ENCODE measurements at regions not wholly inside any gene's neighbourhood (a gene's known extent, or its start where the extent isn't known, plus 50 kb on each side); places are given as distances from the start of the nearest gene placed in this dataset.

DNA sequence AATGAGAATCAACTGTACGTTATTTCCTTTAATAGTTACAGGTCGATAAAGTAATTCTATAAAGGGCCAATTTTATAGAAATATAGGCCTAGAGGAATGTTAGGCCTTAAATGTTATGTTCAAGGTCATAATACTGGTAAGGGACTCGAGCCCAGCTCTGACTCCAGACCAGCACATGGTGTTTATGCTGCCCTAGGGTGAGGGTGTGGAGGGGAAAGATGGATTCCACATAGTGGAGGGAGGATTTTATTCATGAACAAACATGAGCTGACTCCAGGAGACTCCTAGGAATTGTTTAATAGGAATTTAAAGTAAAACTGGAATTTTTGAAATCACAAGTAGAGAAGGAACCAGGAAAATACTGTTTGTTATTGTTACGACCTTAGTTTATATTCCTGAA is 139.9 kb downstream of the LACC1 start:
- TF ChIP-seq, protein P1, sequence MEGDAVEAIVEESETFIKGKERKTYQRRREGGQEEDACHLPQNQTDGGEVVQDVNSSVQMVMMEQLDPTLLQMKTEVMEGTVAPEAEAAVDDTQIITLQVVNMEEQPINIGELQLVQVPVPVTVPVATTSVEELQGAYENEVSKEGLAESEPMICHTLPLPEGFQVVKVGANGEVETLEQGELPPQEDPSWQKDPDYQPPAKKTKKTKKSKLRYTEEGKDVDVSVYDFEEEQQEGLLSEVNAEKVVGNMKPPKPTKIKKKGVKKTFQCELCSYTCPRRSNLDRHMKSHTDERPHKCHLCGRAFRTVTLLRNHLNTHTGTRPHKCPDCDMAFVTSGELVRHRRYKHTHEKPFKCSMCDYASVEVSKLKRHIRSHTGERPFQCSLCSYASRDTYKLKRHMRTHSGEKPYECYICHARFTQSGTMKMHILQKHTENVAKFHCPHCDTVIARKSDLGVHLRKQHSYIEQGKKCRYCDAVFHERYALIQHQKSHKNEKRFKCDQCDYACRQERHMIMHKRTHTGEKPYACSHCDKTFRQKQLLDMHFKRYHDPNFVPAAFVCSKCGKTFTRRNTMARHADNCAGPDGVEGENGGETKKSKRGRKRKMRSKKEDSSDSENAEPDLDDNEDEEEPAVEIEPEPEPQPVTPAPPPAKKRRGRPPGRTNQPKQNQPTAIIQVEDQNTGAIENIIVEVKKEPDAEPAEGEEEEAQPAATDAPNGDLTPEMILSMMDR (conservative IDR thresholded peaks at IDR 0.05; ENCODE audit: low read depth in 2 of 2), result no peak
- TF ChIP-seq EZH2 (IDR thresholded peaks at IDR 0.05; ENCODE audit: low read depth, unreplicated experiment) (no peak), NANOG (IDR thresholded peaks at IDR 0.05; ENCODE audit: borderline replicate concordance) (no peak), JUNB (IDR thresholded peaks at IDR 0.05; ENCODE audit: unreplicated experiment) (no peak), POLR2AphosphoS5 (IDR thresholded peaks at IDR 0.05; ENCODE audit: low read depth) (no peak), EZH2phosphoT487 (IDR thresholded peaks at IDR 0.05; ENCODE audit: unreplicated experiment) (no peak), CREB1 (CRISPR knock-in tag; IDR thresholded peaks at IDR 0.05; ENCODE audit: low read depth) (no peak), ZNF114 (CRISPR knock-in tag; IDR thresholded peaks at IDR 0.05) (no peak), ZNF331 (CRISPR knock-in tag; IDR thresholded peaks at IDR 0.05; ENCODE audit: low read depth) (no peak)
- TF ChIP-seq, protein P2, sequence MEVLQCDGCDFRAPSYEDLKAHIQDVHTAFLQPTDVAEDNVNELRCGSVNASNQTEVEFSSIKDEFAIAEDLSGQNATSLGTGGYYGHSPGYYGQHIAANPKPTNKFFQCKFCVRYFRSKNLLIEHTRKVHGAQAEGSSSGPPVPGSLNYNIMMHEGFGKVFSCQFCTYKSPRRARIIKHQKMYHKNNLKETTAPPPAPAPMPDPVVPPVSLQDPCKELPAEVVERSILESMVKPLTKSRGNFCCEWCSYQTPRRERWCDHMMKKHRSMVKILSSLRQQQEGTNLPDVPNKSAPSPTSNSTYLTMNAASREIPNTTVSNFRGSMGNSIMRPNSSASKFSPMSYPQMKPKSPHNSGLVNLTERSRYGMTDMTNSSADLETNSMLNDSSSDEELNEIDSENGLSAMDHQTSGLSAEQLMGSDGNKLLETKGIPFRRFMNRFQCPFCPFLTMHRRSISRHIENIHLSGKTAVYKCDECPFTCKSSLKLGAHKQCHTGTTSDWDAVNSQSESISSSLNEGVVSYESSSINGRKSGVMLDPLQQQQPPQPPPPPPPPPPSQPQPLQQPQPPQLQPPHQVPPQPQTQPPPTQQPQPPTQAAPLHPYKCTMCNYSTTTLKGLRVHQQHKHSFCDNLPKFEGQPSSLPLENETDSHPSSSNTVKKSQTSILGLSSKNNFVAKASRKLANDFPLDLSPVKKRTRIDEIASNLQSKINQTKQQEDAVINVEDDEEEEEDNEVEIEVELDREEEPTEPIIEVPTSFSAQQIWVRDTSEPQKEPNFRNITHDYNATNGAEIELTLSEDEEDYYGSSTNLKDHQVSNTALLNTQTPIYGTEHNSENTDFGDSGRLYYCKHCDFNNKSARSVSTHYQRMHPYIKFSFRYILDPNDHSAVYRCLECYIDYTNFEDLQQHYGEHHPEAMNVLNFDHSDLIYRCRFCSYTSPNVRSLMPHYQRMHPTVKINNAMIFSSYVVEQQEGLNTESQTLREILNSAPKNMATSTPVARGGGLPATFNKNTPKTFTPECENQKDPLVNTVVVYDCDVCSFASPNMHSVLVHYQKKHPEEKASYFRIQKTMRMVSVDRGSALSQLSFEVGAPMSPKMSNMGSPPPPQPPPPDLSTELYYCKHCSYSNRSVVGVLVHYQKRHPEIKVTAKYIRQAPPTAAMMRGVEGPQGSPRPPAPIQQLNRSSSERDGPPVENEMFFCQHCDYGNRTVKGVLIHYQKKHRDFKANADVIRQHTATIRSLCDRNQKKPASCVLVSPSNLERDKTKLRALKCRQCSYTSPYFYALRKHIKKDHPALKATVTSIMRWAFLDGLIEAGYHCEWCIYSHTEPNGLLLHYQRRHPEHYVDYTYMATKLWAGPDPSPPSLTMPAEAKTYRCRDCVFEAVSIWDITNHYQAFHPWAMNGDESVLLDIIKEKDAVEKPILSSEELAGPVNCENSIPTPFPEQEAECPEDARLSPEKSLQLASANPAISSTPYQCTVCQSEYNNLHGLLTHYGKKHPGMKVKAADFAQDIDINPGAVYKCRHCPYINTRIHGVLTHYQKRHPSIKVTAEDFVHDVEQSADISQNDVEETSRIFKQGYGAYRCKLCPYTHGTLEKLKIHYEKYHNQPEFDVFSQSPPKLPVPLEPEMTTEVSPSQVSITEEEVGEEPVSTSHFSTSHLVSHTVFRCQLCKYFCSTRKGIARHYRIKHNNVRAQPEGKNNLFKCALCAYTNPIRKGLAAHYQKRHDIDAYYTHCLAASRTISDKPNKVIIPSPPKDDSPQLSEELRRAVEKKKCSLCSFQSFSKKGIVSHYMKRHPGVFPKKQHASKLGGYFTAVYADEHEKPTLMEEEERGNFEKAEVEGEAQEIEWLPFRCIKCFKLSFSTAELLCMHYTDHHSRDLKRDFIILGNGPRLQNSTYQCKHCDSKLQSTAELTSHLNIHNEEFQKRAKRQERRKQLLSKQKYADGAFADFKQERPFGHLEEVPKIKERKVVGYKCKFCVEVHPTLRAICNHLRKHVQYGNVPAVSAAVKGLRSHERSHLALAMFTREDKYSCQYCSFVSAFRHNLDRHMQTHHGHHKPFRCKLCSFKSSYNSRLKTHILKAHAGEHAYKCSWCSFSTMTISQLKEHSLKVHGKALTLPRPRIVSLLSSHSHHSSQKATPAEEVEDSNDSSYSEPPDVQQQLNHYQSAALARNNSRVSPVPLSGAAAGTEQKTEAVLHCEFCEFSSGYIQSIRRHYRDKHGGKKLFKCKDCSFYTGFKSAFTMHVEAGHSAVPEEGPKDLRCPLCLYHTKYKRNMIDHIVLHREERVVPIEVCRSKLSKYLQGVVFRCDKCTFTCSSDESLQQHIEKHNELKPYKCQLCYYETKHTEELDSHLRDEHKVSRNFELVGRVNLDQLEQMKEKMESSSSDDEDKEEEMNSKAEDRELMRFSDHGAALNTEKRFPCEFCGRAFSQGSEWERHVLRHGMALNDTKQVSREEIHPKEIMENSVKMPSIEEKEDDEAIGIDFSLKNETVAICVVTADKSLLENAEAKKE (CRISPR knock-in tag; IDR thresholded peaks at IDR 0.05), result no peak
- TF ChIP-seq, protein P3, sequence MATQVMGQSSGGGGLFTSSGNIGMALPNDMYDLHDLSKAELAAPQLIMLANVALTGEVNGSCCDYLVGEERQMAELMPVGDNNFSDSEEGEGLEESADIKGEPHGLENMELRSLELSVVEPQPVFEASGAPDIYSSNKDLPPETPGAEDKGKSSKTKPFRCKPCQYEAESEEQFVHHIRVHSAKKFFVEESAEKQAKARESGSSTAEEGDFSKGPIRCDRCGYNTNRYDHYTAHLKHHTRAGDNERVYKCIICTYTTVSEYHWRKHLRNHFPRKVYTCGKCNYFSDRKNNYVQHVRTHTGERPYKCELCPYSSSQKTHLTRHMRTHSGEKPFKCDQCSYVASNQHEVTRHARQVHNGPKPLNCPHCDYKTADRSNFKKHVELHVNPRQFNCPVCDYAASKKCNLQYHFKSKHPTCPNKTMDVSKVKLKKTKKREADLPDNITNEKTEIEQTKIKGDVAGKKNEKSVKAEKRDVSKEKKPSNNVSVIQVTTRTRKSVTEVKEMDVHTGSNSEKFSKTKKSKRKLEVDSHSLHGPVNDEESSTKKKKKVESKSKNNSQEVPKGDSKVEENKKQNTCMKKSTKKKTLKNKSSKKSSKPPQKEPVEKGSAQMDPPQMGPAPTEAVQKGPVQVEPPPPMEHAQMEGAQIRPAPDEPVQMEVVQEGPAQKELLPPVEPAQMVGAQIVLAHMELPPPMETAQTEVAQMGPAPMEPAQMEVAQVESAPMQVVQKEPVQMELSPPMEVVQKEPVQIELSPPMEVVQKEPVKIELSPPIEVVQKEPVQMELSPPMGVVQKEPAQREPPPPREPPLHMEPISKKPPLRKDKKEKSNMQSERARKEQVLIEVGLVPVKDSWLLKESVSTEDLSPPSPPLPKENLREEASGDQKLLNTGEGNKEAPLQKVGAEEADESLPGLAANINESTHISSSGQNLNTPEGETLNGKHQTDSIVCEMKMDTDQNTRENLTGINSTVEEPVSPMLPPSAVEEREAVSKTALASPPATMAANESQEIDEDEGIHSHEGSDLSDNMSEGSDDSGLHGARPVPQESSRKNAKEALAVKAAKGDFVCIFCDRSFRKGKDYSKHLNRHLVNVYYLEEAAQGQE (IDR thresholded peaks at IDR 0.05; ENCODE audit: unreplicated experiment), result no peak
